ENCODE measurements at regions not wholly inside any gene's neighbourhood (a gene's known extent, or its start where the extent isn't known, plus 50 kb on each side); places are given as distances from the start of the nearest gene placed in this dataset.

GRCh38 chr6:21341910-21342309 lies 251.6 kb upstream of the SOX4 start:
- TF ChIP-seq CTCF (IDR thresholded peaks at IDR 0.05) (no peak), POLR2A (IDR thresholded peaks at IDR 0.05) (no peak), POLR2AphosphoS5 (IDR thresholded peaks at IDR 0.05) (no peak)
